RKO (cell line): ENCODE measurements at regions not wholly inside any gene's neighbourhood (a gene's known extent, or its start where the extent isn't known, plus 50 kb on each side); places are given as distances from the start of the nearest gene placed in this dataset.
"Not testable (repeated sequence)": the region's sequence is repeated elsewhere in the genome, so short reads cannot be mapped to it uniquely, and the experiment has no call there.

ENCODE experiments used
- DNase-seq: peaks from one replicate; pipeline ENCODE4 v3.0.0-alpha.2; 2016; ENCODE audit warnings: low spot score

DNA sequence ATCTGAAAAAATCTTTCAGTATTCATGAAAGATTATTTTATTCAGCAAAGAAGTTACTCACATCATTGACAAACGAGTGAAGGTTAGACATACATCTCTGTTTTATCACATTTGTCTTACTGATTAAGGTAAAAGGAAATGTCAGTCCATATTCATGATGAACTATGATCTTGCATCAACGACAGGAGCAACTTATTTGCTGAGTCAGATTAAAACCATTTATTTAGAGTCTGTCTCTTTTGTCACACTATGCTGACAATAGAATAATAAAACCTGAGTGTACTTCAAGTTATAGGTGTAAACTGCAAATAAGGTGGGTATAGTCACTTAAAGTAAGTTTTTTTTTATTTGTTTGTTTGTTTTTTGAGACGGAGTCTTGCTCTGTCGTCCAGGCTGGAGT, 216.5 kb upstream of the SEMA3C start:
- DNase-seq: no peak

DNA sequence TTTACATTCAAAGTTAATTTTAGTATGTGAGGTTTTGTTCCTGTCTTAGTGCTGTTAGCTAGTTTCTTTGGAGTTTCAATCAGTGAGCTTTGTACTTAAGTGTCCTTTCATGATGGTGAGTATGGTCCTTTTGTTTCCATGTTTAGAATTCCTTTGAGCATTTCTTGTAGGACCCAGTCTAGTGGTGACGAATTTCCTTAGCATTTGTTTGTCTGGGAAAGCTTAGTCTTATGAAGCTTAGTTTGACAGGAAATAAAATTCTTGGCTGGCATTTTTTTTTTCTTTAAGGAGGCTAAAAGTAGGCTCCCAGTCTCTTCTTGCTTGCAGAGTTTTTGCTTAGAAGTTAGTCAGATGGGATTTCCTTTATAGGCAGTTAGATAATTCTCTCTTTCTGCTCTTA, 209.2 kb upstream of the SEMA3C start:
- no peak for DNase-seq

GRCh38 chr7:81120803-81121202, 202.0 kb upstream of the SEMA3C start:
- no peak for DNase-seq

DNA sequence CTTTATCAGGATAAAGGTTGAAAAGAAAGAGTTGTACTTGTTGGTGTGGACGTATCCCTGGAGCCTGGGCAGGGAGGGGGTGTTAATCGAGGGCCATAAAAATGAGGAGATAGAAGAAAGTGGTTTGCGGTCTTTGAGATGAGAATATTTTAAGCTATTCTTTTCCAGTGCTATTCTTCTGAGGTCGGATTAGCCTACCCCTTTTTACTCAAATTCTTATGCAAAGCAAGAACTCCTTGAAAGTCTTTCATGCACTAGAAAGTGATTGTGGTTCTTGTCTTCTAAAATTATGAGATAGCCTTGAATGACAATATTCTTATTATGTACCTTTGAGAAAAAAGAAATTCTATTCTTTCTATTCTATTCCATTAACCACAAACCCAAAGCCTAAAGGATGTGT, 201.3 kb upstream of the SEMA3C start:
- no peak for DNase-seq

DNA sequence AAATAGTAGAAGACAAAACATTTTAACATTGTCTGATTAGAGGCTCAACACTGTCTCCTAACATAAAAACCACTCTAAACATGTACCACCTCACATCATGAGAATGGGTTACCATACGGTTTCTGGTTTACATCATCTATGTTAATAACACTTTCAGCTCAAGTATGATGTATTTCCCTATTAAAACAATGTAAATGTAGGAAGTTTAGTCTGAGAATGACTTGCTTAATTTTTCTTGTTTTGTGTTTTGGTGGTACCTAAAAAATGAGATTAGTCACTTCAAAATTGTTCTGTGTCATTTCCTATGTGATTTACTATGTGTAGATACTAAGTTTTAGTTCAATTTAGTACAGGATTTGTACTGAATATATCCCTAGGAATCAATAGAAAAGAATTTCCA, 195.8 kb upstream of the SEMA3C start:
- DNase-seq: no peak

DNA sequence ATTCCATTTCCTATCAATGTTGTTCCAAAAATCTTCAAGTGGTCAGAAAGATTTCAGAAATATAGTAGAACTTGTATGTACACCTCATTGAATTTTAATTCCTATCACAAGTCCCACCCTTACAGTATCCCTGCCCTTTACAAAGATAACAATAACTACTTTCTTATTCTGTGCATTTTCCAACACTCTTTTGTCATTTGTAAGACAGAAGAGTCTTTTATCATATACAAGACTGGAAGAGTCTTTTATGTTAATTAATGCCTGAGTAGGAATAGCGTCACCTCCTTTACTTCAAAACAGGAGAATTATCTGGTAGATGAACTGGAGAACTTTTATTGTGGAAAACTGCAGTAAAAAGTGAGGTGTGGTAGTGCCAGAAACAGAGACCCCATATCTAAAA, 193.9 kb upstream of the SEMA3C start:
- DNase-seq: no peak

DNA sequence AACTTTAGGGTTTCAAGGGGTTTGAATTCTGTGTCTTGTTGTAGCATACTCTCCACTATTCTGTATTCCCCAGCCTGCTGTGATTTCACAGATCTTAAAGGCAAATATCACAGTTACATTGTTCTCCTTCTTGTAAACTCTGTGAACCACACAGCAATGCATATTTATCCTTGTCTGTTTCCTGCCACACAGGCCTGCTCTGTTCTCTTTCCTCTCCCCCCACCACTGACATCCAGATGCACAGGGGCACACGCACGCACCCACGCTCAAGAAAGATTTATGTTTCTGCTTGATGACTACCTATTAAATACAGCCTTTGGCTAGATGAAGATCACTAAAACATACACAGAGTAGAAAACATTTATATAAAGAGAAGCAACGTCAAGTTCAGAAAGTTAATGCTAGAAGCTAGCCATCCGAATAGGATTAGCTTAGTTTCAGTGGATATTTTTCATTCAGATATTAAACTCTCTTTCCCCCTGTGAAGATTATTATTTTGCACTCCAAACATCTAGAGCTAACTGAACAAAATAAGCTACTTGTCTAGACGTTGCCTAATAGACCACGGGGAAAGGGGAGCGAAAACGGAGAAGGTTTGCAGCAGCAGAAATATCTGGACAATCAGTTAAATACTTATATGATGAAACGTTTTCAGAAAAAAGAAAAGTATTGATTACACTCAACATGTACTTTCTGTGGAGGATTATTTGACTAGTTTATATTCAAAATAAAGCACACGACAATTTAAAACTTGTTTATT, 193.1 kb upstream of the SEMA3C start:
- no peak for DNase-seq

DNA sequence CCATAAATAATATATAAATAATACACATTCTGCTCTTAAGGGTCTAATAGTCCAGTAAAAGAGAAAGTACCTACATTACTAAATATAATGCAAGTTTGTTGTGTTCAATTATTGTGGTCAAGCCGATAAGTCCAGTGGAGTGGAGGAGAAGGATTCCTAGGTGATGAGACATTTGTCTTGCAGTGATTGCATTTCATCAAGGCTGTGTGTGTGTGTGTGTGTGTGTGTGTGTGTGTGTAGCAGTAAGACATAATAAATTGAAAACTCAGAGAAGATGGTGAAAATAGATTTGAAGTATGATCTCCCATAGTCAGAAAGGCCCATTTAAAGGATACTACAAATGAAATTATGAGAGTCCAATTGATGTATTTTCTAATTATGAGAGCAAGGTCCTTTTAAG, 192.5 kb upstream of the SEMA3C start:
- peak; percentile 12 for DNase-seq

DNA sequence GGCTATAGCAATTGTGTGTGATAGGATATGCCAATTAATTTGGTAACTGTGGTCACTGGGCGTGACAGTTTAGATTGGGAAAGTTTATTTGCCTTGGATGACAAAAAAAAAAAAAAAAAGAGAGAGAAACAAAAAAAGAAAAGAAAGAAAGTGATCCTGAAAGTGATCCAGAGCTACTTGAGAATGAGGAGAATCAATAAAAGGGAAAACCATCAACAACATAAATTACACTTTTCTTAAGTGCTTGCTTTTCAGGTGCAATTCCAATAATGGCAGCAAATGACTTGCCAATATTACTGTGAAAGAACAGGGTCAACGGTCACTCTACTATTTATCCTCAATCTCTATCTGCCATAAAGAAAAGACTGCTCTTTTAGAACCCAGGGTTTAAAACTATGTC, 191.8 kb upstream of the SEMA3C start:
- DNase-seq: no peak

- DNase-seq: no peak
These were observed 179.4 kb upstream of the SEMA3C start for GRCh38 chr7:81098213-81098612.

DNA sequence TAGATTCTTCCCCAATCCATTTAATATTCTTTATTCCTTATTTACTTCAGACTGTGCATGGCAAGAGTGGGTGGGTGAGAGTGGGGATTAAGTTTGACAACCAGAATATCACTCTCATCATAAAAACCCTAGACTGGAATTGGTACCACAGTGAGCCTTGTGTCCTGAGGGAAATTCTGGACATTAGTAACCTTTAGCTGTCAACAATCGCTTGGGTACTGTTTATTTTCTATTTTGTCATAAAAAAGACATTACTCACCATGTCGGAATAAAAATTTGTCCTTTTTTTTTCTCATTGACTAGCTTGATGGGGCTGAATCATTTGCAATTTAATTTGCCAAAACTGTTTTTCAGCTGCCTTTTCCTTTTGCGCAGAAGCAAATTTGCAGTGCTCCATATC, 176.1 kb upstream of the SEMA3C start:
- no peak for DNase-seq

DNA sequence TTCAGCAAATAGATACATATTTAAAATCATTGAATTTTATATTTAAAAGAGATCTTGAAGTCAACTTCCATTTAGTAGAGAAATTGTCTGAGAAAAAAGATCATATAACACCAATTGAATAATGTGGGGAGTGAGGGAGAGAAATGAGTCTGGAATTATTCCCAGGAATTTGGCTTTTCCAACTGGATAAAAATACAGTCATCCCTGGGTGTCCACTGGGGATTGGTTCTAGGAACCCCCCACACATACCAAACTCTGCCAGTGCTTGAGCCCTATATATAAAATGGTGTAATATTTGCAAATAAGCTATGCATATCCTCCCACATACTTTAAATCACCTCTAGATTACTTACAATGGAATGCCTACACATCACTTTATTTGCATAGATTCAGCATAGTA, 162.8 kb upstream of the SEMA3C start:
- no peak for DNase-seq

- DNase-seq: no peak
These were observed 161.7 kb upstream of the SEMA3C start for GRCh38 chr7:81080553-81080952.

DNA sequence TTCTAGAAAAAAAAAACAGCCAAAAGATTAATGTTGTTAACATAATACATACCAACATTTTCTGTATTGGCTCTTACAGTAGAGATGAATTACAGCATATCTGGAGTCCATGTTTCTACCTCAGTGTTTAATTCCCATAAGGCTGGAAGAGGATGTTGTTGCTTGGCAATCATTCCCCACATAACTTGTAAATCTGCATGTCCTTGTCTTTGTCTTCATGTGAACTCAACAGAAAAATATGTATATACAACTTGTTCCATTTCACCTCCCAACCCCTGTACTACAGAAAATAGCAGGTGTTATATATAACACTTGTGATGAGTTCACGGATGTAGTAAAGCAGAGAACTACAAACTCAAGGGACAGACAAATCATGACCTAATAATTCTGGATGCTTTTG, 160.9 kb upstream of the SEMA3C start:
- DNase-seq: no peak

GRCh38 chr7:81075150-81075549, 156.3 kb upstream of the SEMA3C start:
- DNase-seq: peak; percentile 33

- no peak for DNase-seq
These were observed 155.6 kb upstream of the SEMA3C start for GRCh38 chr7:81074406-81074805.

- DNase-seq: no peak
These were observed 155.0 kb upstream of the SEMA3C start for GRCh38 chr7:81073931-81074251.

DNA sequence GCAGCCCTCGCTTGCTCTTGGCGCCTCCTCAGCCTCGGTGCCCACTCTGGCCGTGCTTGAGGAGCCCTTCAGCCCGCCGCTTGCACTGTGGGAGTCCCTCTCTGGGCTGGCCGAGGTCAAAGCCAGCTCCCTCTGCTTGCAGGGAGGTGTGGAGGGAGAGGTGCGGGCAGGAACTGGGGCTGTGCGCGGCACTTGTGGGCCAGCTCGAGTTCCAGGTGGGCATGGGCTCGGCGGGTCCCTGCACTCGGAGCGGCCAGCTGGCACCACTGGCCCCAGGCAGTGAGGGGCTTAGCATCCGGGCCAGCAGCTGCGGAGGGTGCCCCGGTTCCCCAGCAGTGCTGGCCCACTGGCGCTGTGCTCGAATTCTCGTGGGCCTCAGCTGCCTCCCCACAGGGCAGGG, 152.1 kb upstream of the SEMA3C start:
- DNase-seq: no peak

GRCh38 chr7:81066797-81067196, 147.9 kb upstream of the SEMA3C start:
- DNase-seq: no peak

DNA sequence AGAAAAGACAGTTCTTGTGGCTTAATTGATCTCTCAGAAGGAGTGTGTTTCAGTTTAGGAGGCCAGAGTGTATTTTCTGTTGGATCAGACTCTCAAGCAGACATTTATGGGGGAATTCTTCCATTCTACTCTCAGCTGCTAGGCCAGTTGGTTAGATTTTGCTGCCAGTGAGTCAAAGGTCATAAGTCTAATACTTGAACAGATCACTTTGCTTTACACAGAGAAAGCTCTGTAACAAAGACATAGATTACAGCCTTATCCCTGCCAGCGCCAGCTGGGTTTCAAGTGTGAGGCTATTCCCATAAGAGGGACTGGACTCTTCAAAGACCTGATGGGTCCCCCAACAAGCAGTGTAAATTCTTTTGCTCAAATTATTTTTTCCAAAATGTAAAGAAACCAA, 145.6 kb upstream of the SEMA3C start:
- DNase-seq: no peak

- no peak for DNase-seq
These were observed 143.9 kb upstream of the SEMA3C start for GRCh38 chr7:81062755-81063154.

- not testable (repeated sequence) for DNase-seq
These were observed 138.6 kb upstream of the SEMA3C start for GRCh38 chr7:81057469-81057868.

- no peak for DNase-seq
These were observed 134.8 kb upstream of the SEMA3C start for GRCh38 chr7:81053623-81054022.

GRCh38 chr7:81051811-81052413, 133.1 kb upstream of the SEMA3C start:
- DNase-seq: no peak
